ENCODE measurements at regions not wholly inside any gene's neighbourhood (a gene's known extent, or its start where the extent isn't known, plus 50 kb on each side); places are given as distances from the start of the nearest gene placed in this dataset.

GRCh38 chr11:26837154-26837553 lies 115.3 kb upstream of the SLC5A12 start:
- H3K4me3 ChIP-seq (ENCODE audit: low read depth, low read length) = no peak overlapping the region
- TF ChIP-seq, protein P1, sequence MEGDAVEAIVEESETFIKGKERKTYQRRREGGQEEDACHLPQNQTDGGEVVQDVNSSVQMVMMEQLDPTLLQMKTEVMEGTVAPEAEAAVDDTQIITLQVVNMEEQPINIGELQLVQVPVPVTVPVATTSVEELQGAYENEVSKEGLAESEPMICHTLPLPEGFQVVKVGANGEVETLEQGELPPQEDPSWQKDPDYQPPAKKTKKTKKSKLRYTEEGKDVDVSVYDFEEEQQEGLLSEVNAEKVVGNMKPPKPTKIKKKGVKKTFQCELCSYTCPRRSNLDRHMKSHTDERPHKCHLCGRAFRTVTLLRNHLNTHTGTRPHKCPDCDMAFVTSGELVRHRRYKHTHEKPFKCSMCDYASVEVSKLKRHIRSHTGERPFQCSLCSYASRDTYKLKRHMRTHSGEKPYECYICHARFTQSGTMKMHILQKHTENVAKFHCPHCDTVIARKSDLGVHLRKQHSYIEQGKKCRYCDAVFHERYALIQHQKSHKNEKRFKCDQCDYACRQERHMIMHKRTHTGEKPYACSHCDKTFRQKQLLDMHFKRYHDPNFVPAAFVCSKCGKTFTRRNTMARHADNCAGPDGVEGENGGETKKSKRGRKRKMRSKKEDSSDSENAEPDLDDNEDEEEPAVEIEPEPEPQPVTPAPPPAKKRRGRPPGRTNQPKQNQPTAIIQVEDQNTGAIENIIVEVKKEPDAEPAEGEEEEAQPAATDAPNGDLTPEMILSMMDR (IDR thresholded peaks at IDR 0.05; ENCODE audit: insufficient read depth, low read depth, low read length, missing control alignments) = no peak
- no peak for DNase-seq (ENCODE audit: low read depth)

DNA sequence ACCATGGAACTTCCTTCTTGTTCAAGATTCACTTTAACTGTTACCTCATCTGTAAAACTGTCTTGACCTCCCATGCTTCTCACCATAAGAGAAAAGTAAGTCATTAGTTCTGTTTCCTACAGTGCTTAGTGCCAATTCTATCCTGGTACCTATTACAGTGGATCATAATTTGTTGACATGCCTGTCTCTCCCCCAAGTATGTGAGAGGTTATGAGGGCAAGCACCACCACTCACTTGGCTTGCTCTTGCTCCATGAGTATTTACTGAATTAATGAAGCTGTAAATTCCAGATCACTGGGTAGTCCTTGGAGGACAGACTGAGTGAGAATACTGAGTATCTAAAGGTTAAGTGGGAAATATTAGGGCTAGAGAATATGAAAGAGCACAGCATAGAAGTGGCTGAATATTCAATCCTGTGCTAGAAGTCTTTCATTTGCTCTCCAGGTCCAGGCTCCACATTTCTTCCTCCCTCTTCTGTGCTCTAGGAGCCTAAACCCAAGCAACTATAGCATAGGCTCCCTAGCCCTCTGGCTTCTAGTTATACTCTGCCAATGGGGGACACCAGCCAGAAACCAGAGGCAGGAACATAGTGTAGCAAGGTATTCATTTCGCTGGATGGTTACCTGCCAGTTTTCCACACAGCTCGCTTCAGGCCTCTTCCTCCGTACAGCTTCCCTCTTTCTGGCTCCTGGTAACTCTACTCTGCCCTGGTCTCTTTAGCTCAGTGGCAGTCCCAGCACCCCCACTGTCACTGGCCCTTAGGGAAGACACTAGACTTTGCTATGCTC lies 118.2 kb upstream of the SLC5A12 start:
- TF ChIP-seq, protein P1 (IDR thresholded peaks at IDR 0.05; ENCODE audit: insufficient read depth, low read depth, low read length, missing control alignments) = no peak
- no peak for DNase-seq (ENCODE audit: low read depth)
- H3K4me3 ChIP-seq (ENCODE audit: low read depth, low read length) = no peak overlapping the region

DNA sequence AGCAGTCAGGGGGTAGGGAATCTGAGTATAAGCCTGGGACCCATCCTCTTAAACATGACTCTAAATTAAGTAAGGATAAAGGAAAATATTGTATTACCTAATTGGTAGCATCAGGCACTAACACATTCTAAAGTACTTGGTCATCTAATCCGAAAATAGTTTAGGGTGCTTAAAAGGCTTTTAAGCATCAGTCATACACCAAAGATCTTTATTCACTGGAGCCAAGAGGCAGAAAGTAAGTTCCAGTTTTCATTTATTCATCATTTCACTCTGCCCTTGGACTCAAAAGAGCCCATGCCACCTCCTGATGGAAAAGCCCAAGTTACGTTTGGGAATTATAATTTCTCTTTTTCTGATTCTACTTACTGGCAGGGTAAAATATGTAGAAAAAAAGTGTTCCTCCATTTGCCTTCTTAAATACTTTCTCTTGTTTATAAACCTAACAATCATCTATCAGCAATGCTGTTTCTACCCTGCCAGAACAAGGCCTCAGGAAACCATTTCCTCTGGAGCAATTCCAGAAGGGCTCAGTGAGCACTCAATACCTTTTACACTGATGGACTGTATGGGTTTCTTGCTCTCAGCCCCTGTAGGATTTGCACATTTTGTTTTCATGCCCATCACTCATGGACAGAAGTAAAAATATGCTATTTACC lies 120.1 kb upstream of the SLC5A12 start:
- DNase-seq (ENCODE audit: low read depth) = no peak
- TF ChIP-seq, protein P1 (IDR thresholded peaks at IDR 0.05; ENCODE audit: insufficient read depth, low read depth, low read length, missing control alignments) = no peak

GRCh38 chr11:26842478-26843282 lies 120.8 kb upstream of the SLC5A12 start:
- H3K4me3 ChIP-seq (ENCODE audit: low read depth, low read length) = no peak overlapping the region
- no peak for DNase-seq (ENCODE audit: low read depth)

More for the DNA sequence above, 120.1 kb upstream of the SLC5A12 start:
- H3K4me3 ChIP-seq (ENCODE audit: low read depth, low read length) = no peak overlapping the region

DNA sequence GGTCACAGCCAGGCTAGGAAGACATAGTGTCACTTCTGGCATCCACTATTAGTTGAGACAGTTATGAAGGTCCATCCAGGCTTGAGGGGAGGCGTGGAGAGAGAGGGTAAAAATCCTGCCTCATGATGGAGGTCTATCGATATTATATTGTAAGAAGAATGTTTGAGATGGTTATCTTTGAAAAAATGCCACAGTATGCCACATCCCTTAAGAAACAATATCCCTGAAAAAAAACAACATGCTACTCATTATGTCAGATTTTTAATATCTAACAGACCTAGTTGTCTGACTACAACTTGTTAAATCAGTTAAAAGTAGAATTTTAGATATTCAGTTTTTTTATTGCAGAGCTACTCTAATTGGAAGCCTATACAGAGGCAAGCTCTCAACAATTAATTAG lies 121.7 kb upstream of the SLC5A12 start:
- no peak overlapping the region for H3K4me3 ChIP-seq (ENCODE audit: low read depth, low read length)
- no peak for DNase-seq (ENCODE audit: low read depth)
- TF ChIP-seq, protein P1 (IDR thresholded peaks at IDR 0.05; ENCODE audit: insufficient read depth, low read depth, low read length, missing control alignments) = no peak

More at GRCh38 chr11:26842478-26843282, 120.8 kb upstream of the SLC5A12 start:
- TF ChIP-seq, protein P1 (IDR thresholded peaks at IDR 0.05; ENCODE audit: insufficient read depth, low read depth, low read length, missing control alignments) = no peak

DNA sequence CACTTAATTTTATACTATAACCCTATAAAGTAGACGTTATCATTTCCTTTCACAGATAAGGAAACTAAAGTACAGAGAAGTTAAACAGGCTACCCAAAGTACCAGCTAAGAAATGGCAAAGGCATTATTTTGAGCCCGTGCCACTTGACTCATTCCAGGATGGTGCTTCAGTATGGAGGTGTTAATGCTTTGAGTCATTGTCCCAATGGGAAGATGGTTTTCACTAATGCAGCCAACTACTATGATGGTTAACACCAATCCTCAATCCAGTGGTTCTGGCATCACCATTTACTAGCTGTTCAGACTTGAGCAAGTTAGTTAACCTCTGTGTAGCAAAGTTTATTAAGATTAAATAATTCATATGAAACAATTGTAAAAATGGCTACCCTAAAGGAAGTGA lies 123.1 kb upstream of the SLC5A12 start:
- no peak overlapping the region for H3K4me3 ChIP-seq (ENCODE audit: low read depth, low read length)
- TF ChIP-seq, protein P1 (IDR thresholded peaks at IDR 0.05; ENCODE audit: insufficient read depth, low read depth, low read length, missing control alignments) = no peak
- DNase-seq (ENCODE audit: low read depth) = no peak

All from GM12865 (cell line).